Liver (tissue), 8 donors: ENCODE measurements at regions not wholly inside any gene's neighbourhood (a gene's known extent, or its start where the extent isn't known, plus 50 kb on each side); places are given as distances from the start of the nearest gene placed in this dataset.

Experiments used
- DNase-seq: peaks from one replicate; pipeline ENCODE4 v3.0.0-alpha.2; 2017; ENCODE audit warnings: low spot score
- H3K27ac ChIP-seq, 2 donors: one replicate each; pipeline ENCODE4 v1.7.0; 2013; ENCODE audit warnings: inconsistent platforms in 2 of 2, low read length in 2 of 2, control low read depth in 1 of 2, low read depth in 1 of 2, mild to moderate bottlenecking in 1 of 2
- H3K27me3 ChIP-seq, 4 donors: one replicate each; pipeline versions ENCODE4 v1.6.1 to v1.7.0; 2013; ENCODE audit warnings: low read length in 3 of 4, inconsistent platforms in 1 of 4, mild to moderate bottlenecking in 1 of 4, moderate library complexity in 1 of 4; ENCODE audit not compliant: control insufficient read depth in 4 of 4, insufficient read depth in 4 of 4
- H3K36me3 ChIP-seq, 4 donors: one replicate each; pipeline versions ENCODE4 v1.6.1 to v1.7.0; 2013; ENCODE audit warnings: low read length in 3 of 4, mild to moderate bottlenecking in 3 of 4, low read depth in 1 of 4, moderate library complexity in 1 of 4; ENCODE audit not compliant: control insufficient read depth in 4 of 4, insufficient read depth in 3 of 4
- H3K4me1 ChIP-seq, 4 donors: one replicate each; pipeline versions ENCODE4 v1.6.1 to v1.7.0; 2013; ENCODE audit warnings: low read length in 3 of 4, mild to moderate bottlenecking in 3 of 4, moderate library complexity in 1 of 4; ENCODE audit not compliant: control insufficient read depth in 4 of 4, insufficient read depth in 4 of 4
- H3K4me3 ChIP-seq, 3 donors: one replicate each; pipeline versions ENCODE4 v1.6.1 to v1.7.0; 2013; ENCODE audit warnings: low read length in 3 of 3, control low read depth in 1 of 3, low read depth in 1 of 3, mild to moderate bottlenecking in 1 of 3
- H3K9ac ChIP-seq, 2 donors: one replicate each; pipeline ENCODE4 v1.7.0; 2013; ENCODE audit warnings: low read length in 2 of 2, mild to moderate bottlenecking in 2 of 2, moderate library complexity in 2 of 2, control low read depth in 1 of 2, low read depth in 1 of 2
- H3K9me3 ChIP-seq, 4 donors: one replicate each; pipeline versions ENCODE4 v1.6.1 to v1.7.0; 2013; ENCODE audit warnings: low read length in 3 of 4; ENCODE audit not compliant: control insufficient read depth in 4 of 4
- FOXA1 ChIP-seq: IDR thresholded peaks from 2 replicates; pipeline ENCODE4 v1.6.1; 2016; ENCODE audit warnings: antibody characterized with exemption
- FOXA2 ChIP-seq: IDR thresholded peaks from 2 replicates; pipeline ENCODE4 v1.6.1; 2016; ENCODE audit warnings: antibody characterized with exemption
- GABPA ChIP-seq, 2 donors: IDR thresholded peaks in 1 of 2; conservative IDR thresholded peaks in 1 of 2; 2 replicates each; pipeline ENCODE4 v1.6.1; 2016; ENCODE audit warnings: antibody characterized with exemption in 2 of 2, mild to moderate bottlenecking in 1 of 2, moderate library complexity in 1 of 2
- HNF4A ChIP-seq, 2 donors: conservative IDR thresholded peaks; 2 replicates each; pipeline ENCODE4 v1.6.1; 2016; ENCODE audit warnings: antibody characterized with exemption in 2 of 2, mild to moderate bottlenecking in 2 of 2
- HNF4G ChIP-seq: IDR thresholded peaks from 2 replicates; pipeline ENCODE4 v1.6.1; 2016; ENCODE audit warnings: antibody characterized with exemption
- NR2F2 ChIP-seq: IDR thresholded peaks from 2 replicates; pipeline ENCODE4 v1.6.1; 2016; ENCODE audit warnings: antibody characterized with exemption
- RAD21 ChIP-seq, 2 donors: IDR thresholded peaks; 2 replicates each; pipeline ENCODE4 v1.6.1; 2016; ENCODE audit warnings: antibody characterized with exemption in 2 of 2, mild to moderate bottlenecking in 2 of 2
- SP1 ChIP-seq: IDR thresholded peaks from 2 replicates; pipeline ENCODE4 v1.6.1; 2018; ENCODE audit warnings: antibody characterized with exemption, mild to moderate bottlenecking
- TAF1 ChIP-seq: conservative IDR thresholded peaks from 2 replicates; pipeline ENCODE4 v1.6.1; 2016; ENCODE audit warnings: antibody characterized with exemption, mild to moderate bottlenecking
- YY1 ChIP-seq: IDR thresholded peaks from 2 replicates; pipeline ENCODE4 v1.6.1; 2016; ENCODE audit warnings: antibody characterized with exemption, mild to moderate bottlenecking
- WGBS: extraction: QIAGEN DNeasy Blood & Tissue Kit; methylation state at CpG from one replicate; pipeline ENCODE4 v1.1.7; 2013; 5-methylcytosine and 5-hydroxymethylcytosine counted together
- TF ChIP-seq, protein P1 (sequence below): IDR thresholded peaks from 2 replicates; pipeline ENCODE4 v1.6.1; 2016; ENCODE audit warnings: antibody characterized with exemption
- TF ChIP-seq, protein P2 (sequence below): IDR thresholded peaks from 2 replicates; pipeline ENCODE4 v1.6.1; 2016; ENCODE audit warnings: antibody characterized with exemption
- TF ChIP-seq, protein P3 (sequence below): IDR thresholded peaks from 2 replicates; pipeline ENCODE4 v1.6.1; 2016; ENCODE audit warnings: antibody characterized with exemption
- TF ChIP-seq, protein P4 (sequence below): IDR thresholded peaks from 2 replicates; pipeline ENCODE4 v1.6.1; 2016; ENCODE audit warnings: antibody characterized with exemption, mild to moderate bottlenecking
- TF ChIP-seq, protein P5 (sequence below): fragments of 150-350 bp; IDR thresholded peaks from 2 replicates; pipeline ENCODE4 v1.5.1; 2017; ENCODE audit warnings: improper control_type of control experiment, low read depth, low read length; ENCODE audit not compliant: missing input control
- donor health status: healthy.
- donor health status: healthy.
- donor health status: healthy.
- donor health status: healthy.
- donor health status: healthy.

DNA sequence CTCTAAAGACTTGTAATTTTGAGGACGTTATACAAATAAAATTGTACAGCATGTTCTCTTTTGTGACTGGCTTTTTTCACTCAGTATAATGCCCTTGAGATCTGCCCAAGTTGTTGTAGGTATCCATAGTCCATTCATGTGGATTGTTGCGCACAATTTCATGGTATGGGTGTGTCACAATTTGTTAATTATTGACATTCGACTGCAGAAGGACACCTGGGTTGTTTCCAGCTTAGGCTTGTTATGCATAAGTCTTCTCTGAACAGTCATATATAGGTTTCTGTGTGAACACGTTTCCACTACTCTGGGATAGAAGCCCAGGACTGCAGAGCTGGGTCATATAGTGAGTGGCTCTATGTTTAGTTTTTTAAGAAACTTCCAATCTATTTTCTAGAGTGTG lies 800.8 kb upstream of the SALL3 start:
- no peak overlapping the region for H3K4me3 ChIP-seq
- WGBS, result 52% methylated on average over 4 of the region's 4 CpGs
- H3K27me3 ChIP-seq, result no peaks in the 10 kb centered on the region
- H3K9ac ChIP-seq, result no peak overlapping the region
- H3K36me3 ChIP-seq, result no peaks in the 10 kb centered on the region
- TF ChIP-seq GABPA (IDR thresholded peaks at IDR 0.05 in 1 of 2, conservative IDR thresholded peaks at IDR 0.05 in 1 of 2) (no peak), SP1 (no peak), HNF4A (conservative IDR thresholded peaks at IDR 0.05) (peak in 1 of 2 donors; percentile 13), NR2F2 (no peak), HNF4G (no peak), FOXA1 (no peak)
- TF ChIP-seq, protein P1, sequence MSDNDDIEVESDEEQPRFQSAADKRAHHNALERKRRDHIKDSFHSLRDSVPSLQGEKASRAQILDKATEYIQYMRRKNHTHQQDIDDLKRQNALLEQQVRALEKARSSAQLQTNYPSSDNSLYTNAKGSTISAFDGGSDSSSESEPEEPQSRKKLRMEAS, result no peak
- TF ChIP-seq, protein P2, sequence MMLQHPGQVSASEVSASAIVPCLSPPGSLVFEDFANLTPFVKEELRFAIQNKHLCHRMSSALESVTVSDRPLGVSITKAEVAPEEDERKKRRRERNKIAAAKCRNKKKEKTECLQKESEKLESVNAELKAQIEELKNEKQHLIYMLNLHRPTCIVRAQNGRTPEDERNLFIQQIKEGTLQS, result no peak
- TF ChIP-seq, protein P3, sequence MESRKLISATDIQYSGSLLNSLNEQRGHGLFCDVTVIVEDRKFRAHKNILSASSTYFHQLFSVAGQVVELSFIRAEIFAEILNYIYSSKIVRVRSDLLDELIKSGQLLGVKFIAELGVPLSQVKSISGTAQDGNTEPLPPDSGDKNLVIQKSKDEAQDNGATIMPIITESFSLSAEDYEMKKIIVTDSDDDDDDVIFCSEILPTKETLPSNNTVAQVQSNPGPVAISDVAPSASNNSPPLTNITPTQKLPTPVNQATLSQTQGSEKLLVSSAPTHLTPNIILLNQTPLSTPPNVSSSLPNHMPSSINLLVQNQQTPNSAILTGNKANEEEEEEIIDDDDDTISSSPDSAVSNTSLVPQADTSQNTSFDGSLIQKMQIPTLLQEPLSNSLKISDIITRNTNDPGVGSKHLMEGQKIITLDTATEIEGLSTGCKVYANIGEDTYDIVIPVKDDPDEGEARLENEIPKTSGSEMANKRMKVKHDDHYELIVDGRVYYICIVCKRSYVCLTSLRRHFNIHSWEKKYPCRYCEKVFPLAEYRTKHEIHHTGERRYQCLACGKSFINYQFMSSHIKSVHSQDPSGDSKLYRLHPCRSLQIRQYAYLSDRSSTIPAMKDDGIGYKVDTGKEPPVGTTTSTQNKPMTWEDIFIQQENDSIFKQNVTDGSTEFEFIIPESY, result no peak
- H3K9me3 ChIP-seq, result peaks cover 0 to 5% (median under 1%) of the 10 kb centered on the region in 4 donors
- no peak for DNase-seq
- no peak overlapping the region for H3K27ac ChIP-seq
- H3K4me1 ChIP-seq, result no peaks in the 10 kb centered on the region

DNA sequence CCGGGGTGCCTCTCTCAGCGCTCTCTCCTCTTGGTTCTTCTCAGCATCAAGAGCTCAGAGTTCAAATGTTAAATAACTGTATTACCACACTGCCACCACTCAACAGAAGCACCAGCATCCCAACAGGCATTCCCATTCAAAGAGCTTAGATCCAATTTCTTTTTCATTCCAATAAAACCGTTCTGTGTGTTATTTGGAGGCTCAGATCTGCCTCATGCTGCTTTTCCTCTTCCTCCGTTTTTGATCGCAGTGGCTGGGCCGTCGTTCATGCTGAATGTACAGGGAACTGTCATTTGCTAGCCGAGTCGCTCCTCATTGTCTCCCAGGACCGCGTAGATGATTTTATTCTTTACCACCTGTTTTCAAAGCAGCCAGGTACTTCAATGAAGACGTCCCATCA lies 798.9 kb upstream of the SALL3 start:
- TF ChIP-seq FOXA1, result no peak
- TF ChIP-seq SP1, result no peak
- TF ChIP-seq HNF4G, result no peak
- no peak for TF ChIP-seq HNF4A (conservative IDR thresholded peaks at IDR 0.05)
- TF ChIP-seq, protein P2, result no peak
- TF ChIP-seq, protein P4, sequence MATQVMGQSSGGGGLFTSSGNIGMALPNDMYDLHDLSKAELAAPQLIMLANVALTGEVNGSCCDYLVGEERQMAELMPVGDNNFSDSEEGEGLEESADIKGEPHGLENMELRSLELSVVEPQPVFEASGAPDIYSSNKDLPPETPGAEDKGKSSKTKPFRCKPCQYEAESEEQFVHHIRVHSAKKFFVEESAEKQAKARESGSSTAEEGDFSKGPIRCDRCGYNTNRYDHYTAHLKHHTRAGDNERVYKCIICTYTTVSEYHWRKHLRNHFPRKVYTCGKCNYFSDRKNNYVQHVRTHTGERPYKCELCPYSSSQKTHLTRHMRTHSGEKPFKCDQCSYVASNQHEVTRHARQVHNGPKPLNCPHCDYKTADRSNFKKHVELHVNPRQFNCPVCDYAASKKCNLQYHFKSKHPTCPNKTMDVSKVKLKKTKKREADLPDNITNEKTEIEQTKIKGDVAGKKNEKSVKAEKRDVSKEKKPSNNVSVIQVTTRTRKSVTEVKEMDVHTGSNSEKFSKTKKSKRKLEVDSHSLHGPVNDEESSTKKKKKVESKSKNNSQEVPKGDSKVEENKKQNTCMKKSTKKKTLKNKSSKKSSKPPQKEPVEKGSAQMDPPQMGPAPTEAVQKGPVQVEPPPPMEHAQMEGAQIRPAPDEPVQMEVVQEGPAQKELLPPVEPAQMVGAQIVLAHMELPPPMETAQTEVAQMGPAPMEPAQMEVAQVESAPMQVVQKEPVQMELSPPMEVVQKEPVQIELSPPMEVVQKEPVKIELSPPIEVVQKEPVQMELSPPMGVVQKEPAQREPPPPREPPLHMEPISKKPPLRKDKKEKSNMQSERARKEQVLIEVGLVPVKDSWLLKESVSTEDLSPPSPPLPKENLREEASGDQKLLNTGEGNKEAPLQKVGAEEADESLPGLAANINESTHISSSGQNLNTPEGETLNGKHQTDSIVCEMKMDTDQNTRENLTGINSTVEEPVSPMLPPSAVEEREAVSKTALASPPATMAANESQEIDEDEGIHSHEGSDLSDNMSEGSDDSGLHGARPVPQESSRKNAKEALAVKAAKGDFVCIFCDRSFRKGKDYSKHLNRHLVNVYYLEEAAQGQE, result no peak
- TF ChIP-seq RAD21 (IDR thresholded peaks at IDR 0.05), result no peak
- TF ChIP-seq TAF1, result no peak
- Histone ChIP-seq H3K27ac (no peak overlapping the region), H3K36me3 (no peaks in the 10 kb centered on the region), H3K9ac (no peak overlapping the region), H3K27me3 (no peaks in the 10 kb centered on the region), H3K4me1 (no peaks in the 10 kb centered on the region), H3K9me3 (peaks cover 0 to 5% (median 3%) of the 10 kb centered on the region in 4 donors), H3K4me3 (no peak overlapping the region)
- no peak for DNase-seq
- 72% methylated on average over 12 of the region's 12 CpGs for WGBS

DNA sequence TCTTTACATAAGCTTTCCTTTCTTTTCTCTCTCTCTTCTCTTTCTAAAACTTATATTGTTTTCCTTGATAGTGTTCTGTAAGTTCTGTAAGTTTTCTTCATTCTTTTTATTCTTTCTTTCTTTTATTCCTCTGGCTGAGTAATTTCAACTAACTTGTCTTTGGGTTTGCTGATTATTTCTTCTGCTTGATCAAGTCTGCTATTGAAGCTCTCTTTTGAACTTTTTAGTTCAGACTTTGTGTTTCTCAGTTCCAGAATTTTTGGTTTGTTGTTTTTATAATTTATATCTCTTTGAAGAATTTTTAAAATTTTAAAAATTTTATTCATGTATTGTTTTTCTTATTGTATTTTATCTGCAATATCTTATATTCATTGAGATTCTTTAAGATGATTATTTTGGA lies 795.8 kb upstream of the SALL3 start:
- no peak overlapping the region for H3K27ac ChIP-seq
- TF ChIP-seq, protein P3, result no peak
- TF ChIP-seq NR2F2 (no peak), FOXA2 (no peak), HNF4A (conservative IDR thresholded peaks at IDR 0.05) (no peak), YY1 (no peak)
- TF ChIP-seq, protein P5, sequence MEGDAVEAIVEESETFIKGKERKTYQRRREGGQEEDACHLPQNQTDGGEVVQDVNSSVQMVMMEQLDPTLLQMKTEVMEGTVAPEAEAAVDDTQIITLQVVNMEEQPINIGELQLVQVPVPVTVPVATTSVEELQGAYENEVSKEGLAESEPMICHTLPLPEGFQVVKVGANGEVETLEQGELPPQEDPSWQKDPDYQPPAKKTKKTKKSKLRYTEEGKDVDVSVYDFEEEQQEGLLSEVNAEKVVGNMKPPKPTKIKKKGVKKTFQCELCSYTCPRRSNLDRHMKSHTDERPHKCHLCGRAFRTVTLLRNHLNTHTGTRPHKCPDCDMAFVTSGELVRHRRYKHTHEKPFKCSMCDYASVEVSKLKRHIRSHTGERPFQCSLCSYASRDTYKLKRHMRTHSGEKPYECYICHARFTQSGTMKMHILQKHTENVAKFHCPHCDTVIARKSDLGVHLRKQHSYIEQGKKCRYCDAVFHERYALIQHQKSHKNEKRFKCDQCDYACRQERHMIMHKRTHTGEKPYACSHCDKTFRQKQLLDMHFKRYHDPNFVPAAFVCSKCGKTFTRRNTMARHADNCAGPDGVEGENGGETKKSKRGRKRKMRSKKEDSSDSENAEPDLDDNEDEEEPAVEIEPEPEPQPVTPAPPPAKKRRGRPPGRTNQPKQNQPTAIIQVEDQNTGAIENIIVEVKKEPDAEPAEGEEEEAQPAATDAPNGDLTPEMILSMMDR, result no peak
- TF ChIP-seq, protein P2, result no peak
- peaks cover 0 to 5% (median 3%) of the 10 kb centered on the region in 4 donors for H3K9me3 ChIP-seq
- no peaks in the 10 kb centered on the region for H3K4me1 ChIP-seq
- no peak overlapping the region for H3K9ac ChIP-seq
- no peak for DNase-seq
- H3K4me3 ChIP-seq, result no peak overlapping the region
- H3K36me3 ChIP-seq, result no peaks in the 10 kb centered on the region
- H3K27me3 ChIP-seq, result no peaks in the 10 kb centered on the region
